Activated naive CD4-positive, alpha-beta T cell treated with anti-CD3 and anti-CD28 coated beads, Interleukin-2, amount 50 U/mL, for 24 hours (primary cell): ENCODE measurements at regions not wholly inside any gene's neighbourhood (a gene's known extent, or its start where the extent isn't known, plus 50 kb on each side); places are given as distances from the start of the nearest gene placed in this dataset.

Experiments
- H3K27ac Mint-ChIP-seq: one replicate; pipeline ENCODE4 v1.8.0; 2021; ENCODE audit warnings: mild to moderate bottlenecking, mixed read lengths
- H3K27me3 Mint-ChIP-seq: one replicate; pipeline ENCODE4 v1.8.0; 2021; ENCODE audit warnings: mixed read lengths
- H3K36me3 Mint-ChIP-seq: one replicate; pipeline ENCODE4 v1.8.0; 2021; ENCODE audit warnings: mixed read lengths
- H3K4me1 Mint-ChIP-seq: one replicate; pipeline ENCODE4 v1.8.0; 2021; ENCODE audit warnings: mixed read lengths
- H3K4me3 Mint-ChIP-seq: one replicate; pipeline ENCODE4 v1.8.0; 2021; ENCODE audit warnings: mild to moderate bottlenecking, mixed read lengths
- H3K9me3 Mint-ChIP-seq: one replicate; pipeline ENCODE4 v1.8.0; 2021; ENCODE audit warnings: mixed read lengths

- H3K4me1 Mint-ChIP-seq, result no peaks in the 10 kb centered on the region
- no peaks in the 10 kb centered on the region for H3K27me3 Mint-ChIP-seq
- H3K9me3 Mint-ChIP-seq, result peaks cover 5% of the 10 kb centered on the region
- no peaks in the 10 kb centered on the region for H3K36me3 Mint-ChIP-seq
- H3K4me3 Mint-ChIP-seq, result no peak overlapping the region
- no peak overlapping the region for H3K27ac Mint-ChIP-seq
Observed at GRCh38 chr14:42428996-42429395, 822.3 kb downstream of the LRFN5 start.

GRCh38 chr14:42424501-42424900 lies 817.8 kb downstream of the LRFN5 start:
- Mint-ChIP-seq H3K4me1 (no peaks in the 10 kb centered on the region), H3K27me3 (no peaks in the 10 kb centered on the region), H3K27ac (no peak overlapping the region), H3K4me3 (no peak overlapping the region), H3K36me3 (no peaks in the 10 kb centered on the region), H3K9me3 (no peaks in the 10 kb centered on the region)

- H3K9me3 Mint-ChIP-seq, result no peaks in the 10 kb centered on the region
- H3K36me3 Mint-ChIP-seq, result no peaks in the 10 kb centered on the region
- no peak overlapping the region for H3K27ac Mint-ChIP-seq
- no peaks in the 10 kb centered on the region for H3K27me3 Mint-ChIP-seq
- no peak overlapping the region for H3K4me3 Mint-ChIP-seq
- H3K4me1 Mint-ChIP-seq, result no peaks in the 10 kb centered on the region
Observed at GRCh38 chr14:42421377-42422078, 814.9 kb downstream of the LRFN5 start.

- H3K9me3 Mint-ChIP-seq, result no peaks in the 10 kb centered on the region
- no peaks in the 10 kb centered on the region for H3K27me3 Mint-ChIP-seq
- H3K4me1 Mint-ChIP-seq, result no peaks in the 10 kb centered on the region
- no peak overlapping the region for H3K27ac Mint-ChIP-seq
- no peak overlapping the region for H3K4me3 Mint-ChIP-seq
- no peaks in the 10 kb centered on the region for H3K36me3 Mint-ChIP-seq
Observed at GRCh38 chr14:42420071-42420470, 813.4 kb downstream of the LRFN5 start.

GRCh38 chr14:42407153-42407552 lies 800.5 kb downstream of the LRFN5 start:
- H3K27ac Mint-ChIP-seq, result no peak overlapping the region
- peaks cover 6% of the 10 kb centered on the region for H3K9me3 Mint-ChIP-seq
- H3K36me3 Mint-ChIP-seq, result no peaks in the 10 kb centered on the region
- H3K27me3 Mint-ChIP-seq, result no peaks in the 10 kb centered on the region
- no peaks in the 10 kb centered on the region for H3K4me1 Mint-ChIP-seq
- H3K4me3 Mint-ChIP-seq, result no peak overlapping the region

- no peak overlapping the region for H3K27ac Mint-ChIP-seq
- no peaks in the 10 kb centered on the region for H3K4me1 Mint-ChIP-seq
- H3K36me3 Mint-ChIP-seq, result no peaks in the 10 kb centered on the region
- peaks cover 6% of the 10 kb centered on the region for H3K9me3 Mint-ChIP-seq
- no peaks in the 10 kb centered on the region for H3K27me3 Mint-ChIP-seq
- no peak overlapping the region for H3K4me3 Mint-ChIP-seq
Observed at GRCh38 chr14:42391146-42391834, 784.6 kb downstream of the LRFN5 start.

GRCh38 chr14:42378880-42379279 lies 772.2 kb downstream of the LRFN5 start:
- Mint-ChIP-seq H3K36me3 (no peaks in the 10 kb centered on the region), H3K27me3 (no peaks in the 10 kb centered on the region), H3K4me3 (no peak overlapping the region), H3K27ac (no peak overlapping the region), H3K9me3 (peaks cover 6% of the 10 kb centered on the region), H3K4me1 (no peaks in the 10 kb centered on the region)

- H3K27ac Mint-ChIP-seq, result no peak overlapping the region
- H3K4me1 Mint-ChIP-seq, result no peaks in the 10 kb centered on the region
- peaks cover 6% of the 10 kb centered on the region for H3K9me3 Mint-ChIP-seq
- no peaks in the 10 kb centered on the region for H3K27me3 Mint-ChIP-seq
- H3K36me3 Mint-ChIP-seq, result no peaks in the 10 kb centered on the region
- no peak overlapping the region for H3K4me3 Mint-ChIP-seq
Observed at GRCh38 chr14:42378274-42378673, 771.6 kb downstream of the LRFN5 start.

- no peaks in the 10 kb centered on the region for H3K27me3 Mint-ChIP-seq
- no peak overlapping the region for H3K27ac Mint-ChIP-seq
- H3K4me3 Mint-ChIP-seq, result no peak overlapping the region
- no peaks in the 10 kb centered on the region for H3K4me1 Mint-ChIP-seq
- H3K9me3 Mint-ChIP-seq, result peaks cover 1% of the 10 kb centered on the region
- H3K36me3 Mint-ChIP-seq, result no peaks in the 10 kb centered on the region
Observed at GRCh38 chr14:42374332-42374731, 767.7 kb downstream of the LRFN5 start.

GRCh38 chr14:42370056-42370455 lies 763.4 kb downstream of the LRFN5 start:
- no peak overlapping the region for H3K4me3 Mint-ChIP-seq
- H3K9me3 Mint-ChIP-seq, result no peaks in the 10 kb centered on the region
- H3K4me1 Mint-ChIP-seq, result no peaks in the 10 kb centered on the region
- H3K36me3 Mint-ChIP-seq, result no peaks in the 10 kb centered on the region
- no peaks in the 10 kb centered on the region for H3K27me3 Mint-ChIP-seq
- H3K27ac Mint-ChIP-seq, result no peak overlapping the region

GRCh38 chr14:42368234-42368633 lies 761.6 kb downstream of the LRFN5 start:
- no peaks in the 10 kb centered on the region for H3K4me1 Mint-ChIP-seq
- H3K27me3 Mint-ChIP-seq, result no peaks in the 10 kb centered on the region
- H3K27ac Mint-ChIP-seq, result no peak overlapping the region
- no peaks in the 10 kb centered on the region for H3K36me3 Mint-ChIP-seq
- peaks cover 4% of the 10 kb centered on the region for H3K9me3 Mint-ChIP-seq
- H3K4me3 Mint-ChIP-seq, result no peak overlapping the region

GRCh38 chr14:42353315-42353714 lies 746.6 kb downstream of the LRFN5 start:
- Mint-ChIP-seq H3K4me3 (no peak overlapping the region), H3K27ac (no peak overlapping the region), H3K4me1 (no peaks in the 10 kb centered on the region), H3K27me3 (no peaks in the 10 kb centered on the region), H3K9me3 (no peaks in the 10 kb centered on the region), H3K36me3 (no peaks in the 10 kb centered on the region)

GRCh38 chr14:42335918-42336317 lies 729.2 kb downstream of the LRFN5 start:
- no peaks in the 10 kb centered on the region for H3K36me3 Mint-ChIP-seq
- no peaks in the 10 kb centered on the region for H3K4me1 Mint-ChIP-seq
- H3K27me3 Mint-ChIP-seq, result no peaks in the 10 kb centered on the region
- no peak overlapping the region for H3K4me3 Mint-ChIP-seq
- H3K27ac Mint-ChIP-seq, result no peak overlapping the region
- H3K9me3 Mint-ChIP-seq, result no peaks in the 10 kb centered on the region

GRCh38 chr14:42334931-42335330 lies 728.3 kb downstream of the LRFN5 start:
- no peaks in the 10 kb centered on the region for H3K9me3 Mint-ChIP-seq
- H3K27ac Mint-ChIP-seq, result no peak overlapping the region
- no peaks in the 10 kb centered on the region for H3K36me3 Mint-ChIP-seq
- H3K4me1 Mint-ChIP-seq, result no peaks in the 10 kb centered on the region
- no peaks in the 10 kb centered on the region for H3K27me3 Mint-ChIP-seq
- H3K4me3 Mint-ChIP-seq, result no peak overlapping the region

- Mint-ChIP-seq H3K4me1 (no peaks in the 10 kb centered on the region), H3K9me3 (no peaks in the 10 kb centered on the region), H3K27ac (no peak overlapping the region), H3K27me3 (no peaks in the 10 kb centered on the region), H3K36me3 (no peaks in the 10 kb centered on the region), H3K4me3 (no peak overlapping the region)
Observed at GRCh38 chr14:42323426-42323825, 716.8 kb downstream of the LRFN5 start.

- Mint-ChIP-seq H3K27ac (no peak overlapping the region), H3K4me1 (no peaks in the 10 kb centered on the region)
Observed at GRCh38 chr14:42322531-42323284, 716.0 kb downstream of the LRFN5 start.

More at GRCh38 chr14:42322531-42323284, 716.0 kb downstream of the LRFN5 start:
- no peaks in the 10 kb centered on the region for H3K36me3 Mint-ChIP-seq
- no peak overlapping the region for H3K4me3 Mint-ChIP-seq
- H3K27me3 Mint-ChIP-seq, result no peaks in the 10 kb centered on the region
- H3K9me3 Mint-ChIP-seq, result no peaks in the 10 kb centered on the region
